Stimulated activated CD8-positive, alpha-beta memory T cell treated with anti-CD3 and anti-CD28 coated beads, Interleukin-4, amount 100 ng/mL, for 48 hours (primary cell): ENCODE measurements at regions not wholly inside any gene's neighbourhood (a gene's known extent, or its start where the extent isn't known, plus 50 kb on each side); places are given as distances from the start of the nearest gene placed in this dataset.

Experiments used
- DNase-seq: peaks from one replicate; pipeline ENCODE4 v3.0.0-alpha.2; 2020

DNA sequence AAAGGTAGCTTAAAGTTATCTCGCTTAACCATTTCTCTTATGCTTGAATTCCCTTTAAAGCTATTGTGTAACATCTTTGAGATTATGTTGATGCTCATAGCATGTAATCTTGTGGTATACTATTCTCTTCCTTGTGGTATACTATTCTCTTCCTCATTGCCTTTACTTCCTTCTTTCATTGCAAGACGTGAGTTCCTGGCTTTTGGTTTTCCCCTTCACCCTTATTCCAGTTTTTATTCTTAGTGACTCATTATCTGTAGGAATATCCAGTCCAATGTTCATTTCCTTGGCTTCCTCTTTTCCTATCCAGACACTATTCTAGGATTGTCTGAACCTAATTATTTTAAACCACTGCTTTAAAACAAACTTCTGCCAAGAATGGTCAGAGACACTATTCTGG lies 564.0 kb downstream of the CCER1 start:
- no peak for DNase-seq

DNA sequence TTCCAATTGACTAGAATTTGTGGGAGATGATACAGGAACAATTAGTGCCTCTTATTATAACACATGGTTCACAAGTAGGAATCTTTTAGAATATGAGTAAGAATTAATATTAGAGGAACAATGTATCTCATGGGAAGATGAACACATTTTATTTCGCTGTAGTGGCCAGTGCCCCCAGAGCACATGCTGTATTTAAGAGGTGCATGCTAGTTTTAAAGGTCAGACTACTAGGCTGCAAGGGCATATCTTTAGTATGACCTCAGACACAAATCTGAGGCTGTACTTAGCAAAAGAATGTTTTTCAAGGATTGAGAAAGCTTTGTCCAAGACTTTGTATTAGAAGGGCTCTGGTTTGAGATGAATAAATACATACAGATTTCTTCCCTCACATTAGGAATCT lies 586.9 kb downstream of the CCER1 start:
- DNase-seq = no peak

DNA sequence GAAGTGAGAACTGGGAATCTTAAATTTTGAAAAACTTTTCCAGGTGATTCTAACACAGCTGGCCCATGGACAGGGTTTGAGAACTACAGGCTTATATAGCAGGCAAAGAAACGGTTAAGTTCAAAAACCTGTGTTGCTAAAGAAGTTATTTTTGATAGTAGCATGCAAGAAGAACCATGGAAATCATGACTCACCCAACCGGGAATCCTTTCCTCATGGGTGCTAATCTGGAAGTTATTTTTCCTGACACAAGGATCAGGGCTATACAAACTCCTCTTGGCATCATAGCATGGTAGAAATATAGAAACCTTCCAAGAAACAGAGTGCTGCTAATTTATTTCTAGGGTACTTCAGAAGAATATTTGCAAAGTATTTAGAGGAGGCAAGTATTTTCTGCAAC lies 588.7 kb downstream of the CCER1 start:
- DNase-seq = no peak

DNA sequence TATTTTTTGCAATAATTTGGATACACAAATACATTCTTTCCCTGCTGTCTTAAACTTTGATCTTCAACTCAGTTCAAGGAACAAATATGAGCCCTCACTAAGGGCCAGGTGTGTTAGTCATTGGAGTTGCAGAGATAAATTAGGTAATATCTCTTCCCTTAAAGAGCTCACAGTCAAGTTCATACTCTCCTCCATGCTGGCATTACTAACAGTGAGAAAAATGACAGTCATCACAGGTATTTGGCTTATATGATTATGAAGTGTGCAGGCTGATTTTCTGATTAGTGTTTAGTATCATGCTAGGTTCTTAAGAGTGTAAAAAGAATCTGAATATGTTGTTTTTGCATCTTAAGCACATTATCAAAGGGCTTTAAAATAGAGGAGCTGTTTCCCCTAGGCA lies 594.7 kb downstream of the CCER1 start:
- no peak for DNase-seq

DNA sequence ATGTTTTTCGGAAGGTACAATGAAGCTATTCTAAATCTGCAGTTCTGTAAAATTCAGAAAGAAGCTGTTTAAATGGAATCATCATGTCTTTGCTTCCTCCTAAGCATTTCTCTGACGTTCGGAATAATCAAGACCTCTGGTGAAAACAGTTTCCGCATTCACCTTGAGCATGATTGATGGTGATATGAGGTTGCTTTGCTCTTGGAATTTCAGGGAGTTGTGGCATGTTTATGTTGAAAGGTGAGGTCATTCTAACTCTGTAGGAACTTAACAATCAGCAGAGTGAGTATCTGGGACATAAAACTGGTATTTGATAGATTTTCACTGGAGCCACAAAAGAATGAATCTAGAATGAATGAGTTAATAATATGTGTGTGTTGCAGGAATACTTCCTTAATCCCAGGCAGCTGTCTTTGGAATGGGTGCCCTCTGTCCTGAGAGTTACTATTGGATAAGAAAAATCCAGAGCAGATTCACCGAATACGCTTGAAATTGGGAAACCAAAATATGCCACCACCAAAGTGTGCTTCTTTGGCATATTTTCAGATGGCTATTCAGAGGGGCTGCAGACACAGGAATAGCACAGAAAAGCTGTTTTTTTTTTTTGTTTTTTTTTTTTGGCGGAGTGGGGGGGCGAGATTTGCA lies 599.1 kb downstream of the CCER1 start:
- no peak for DNase-seq

DNA sequence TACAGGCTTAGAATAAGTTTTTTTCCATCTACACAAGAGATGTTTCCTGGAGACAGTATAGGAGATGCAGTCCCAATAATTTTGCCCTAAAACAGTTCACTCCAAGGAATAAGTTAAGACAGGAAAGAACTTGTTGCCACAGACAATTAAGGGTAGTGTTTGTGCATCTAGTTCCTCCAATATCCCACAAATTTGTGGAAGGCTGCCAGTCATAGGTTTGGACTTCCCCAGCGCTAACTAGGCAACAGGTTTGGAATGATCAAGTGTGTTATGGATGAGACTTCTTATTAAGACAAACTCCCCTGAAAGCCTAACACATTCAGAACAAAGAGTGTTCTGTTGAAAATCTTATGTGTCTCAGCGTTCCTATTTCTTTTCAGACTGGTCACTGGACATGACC lies 611.0 kb downstream of the CCER1 start:
- no peak for DNase-seq

DNA sequence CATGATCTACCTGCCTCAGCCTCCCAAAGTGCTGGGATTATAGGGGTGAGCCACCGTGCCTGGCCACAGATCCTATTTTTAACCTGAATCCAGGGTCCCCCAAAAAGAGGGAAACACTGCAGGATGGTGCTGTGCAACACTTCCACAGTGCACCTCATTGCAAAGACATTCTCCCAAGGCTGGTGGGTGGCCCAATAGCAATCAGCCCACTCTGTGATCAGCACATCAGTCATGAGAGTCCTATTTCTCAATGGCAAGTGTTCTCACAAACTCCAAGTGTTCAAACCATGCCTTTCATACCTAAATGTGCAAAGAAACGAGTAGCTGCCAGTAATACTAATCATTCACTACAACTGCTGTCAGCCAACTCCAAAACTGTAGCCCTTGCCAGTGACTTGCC lies 612.9 kb downstream of the CCER1 start:
- DNase-seq = no peak

DNA sequence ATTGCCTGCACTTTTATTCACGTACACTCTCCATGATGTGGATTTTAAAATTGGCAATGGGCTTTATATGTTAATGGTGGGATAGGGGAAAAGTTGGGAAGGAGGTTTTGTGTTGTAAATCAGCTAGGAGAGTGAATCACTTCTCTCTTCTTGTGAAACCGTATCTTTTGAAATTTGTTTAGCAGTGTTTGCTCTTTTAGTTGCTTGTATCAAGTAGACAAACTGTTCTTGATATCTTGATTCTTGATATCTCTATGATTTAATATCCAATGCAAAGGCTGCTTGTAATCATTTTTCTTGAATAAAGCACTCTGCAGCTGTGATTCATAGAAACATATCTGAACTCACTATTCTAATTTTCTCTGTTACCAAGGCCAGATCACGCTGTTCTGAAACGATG lies 615.1 kb downstream of the CCER1 start:
- no peak for DNase-seq

DNA sequence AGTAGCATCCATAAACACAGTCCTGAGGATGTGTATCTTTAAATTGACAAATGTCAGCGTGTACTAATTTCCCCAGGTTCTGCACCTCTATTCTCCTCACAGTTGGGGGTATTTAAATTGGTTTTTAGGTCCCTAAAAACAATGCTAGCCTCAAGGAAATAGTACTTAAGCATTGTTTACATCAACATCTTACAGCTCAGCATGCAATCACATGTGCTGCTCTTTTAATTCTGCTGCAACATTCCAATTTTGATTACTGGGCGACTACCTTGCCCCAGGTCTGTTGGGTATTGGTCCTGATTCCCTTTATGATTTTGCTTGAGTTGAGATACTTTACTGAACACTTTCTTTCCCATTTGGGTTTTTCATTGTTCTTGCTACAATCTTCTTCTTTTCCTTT lies 616.6 kb downstream of the CCER1 start:
- no peak for DNase-seq

DNA sequence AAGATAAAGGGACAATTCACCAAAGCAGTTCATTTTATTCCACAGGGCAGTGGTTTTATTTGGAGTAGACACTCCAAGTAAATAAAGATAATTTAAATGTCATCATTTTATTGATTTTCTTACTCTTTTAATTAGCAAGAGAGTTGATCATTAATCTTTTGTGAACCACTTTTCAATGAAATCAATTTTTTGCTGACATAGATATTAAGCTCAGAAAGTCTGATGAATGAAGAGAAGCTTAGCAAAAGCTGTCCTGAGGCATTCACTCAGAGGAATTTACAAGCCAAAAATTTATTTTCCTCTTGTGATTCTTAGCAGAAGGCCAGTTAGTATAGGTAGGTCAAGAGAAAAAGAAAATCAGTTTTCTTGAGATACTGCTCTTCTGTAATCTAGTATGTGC lies 618.0 kb downstream of the CCER1 start:
- no peak for DNase-seq

DNA sequence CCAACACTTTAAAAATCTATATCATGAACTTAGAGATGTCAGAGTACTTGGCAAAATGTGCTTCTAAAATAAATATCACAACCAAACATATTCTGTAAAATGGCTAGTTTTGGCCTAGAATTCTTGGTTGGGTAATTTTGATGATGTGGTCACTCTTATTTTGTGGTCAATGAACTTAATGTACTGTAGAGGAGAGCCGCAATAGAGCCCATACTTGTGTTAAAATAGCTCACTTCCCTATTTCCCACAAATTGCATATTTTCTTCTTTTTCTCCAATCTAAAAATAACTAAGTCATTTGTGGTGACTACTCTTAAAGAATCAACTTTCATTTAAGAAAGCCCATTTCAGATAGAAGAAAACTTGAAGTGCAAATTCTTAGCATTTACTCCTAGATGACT lies 619.4 kb downstream of the CCER1 start:
- DNase-seq = no peak

DNA sequence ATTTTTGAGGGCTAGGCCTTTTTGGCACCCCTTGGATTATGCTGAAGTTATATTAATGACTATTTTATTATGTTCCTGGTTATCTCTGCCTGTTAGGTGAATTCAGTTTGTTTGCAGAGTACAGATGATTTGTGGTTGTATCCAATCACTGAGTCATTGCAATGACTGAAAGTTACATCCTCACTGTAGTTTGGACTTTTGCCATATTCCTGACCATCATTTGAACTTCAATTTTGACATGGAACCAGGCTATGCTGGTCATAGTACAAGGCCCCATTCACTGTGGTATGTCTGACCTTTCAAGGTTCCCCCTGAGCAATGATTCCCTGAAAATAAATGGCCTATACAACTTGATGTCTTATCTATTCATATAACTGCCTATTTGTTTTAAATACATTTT lies 621.0 kb downstream of the CCER1 start:
- DNase-seq = no peak

DNA sequence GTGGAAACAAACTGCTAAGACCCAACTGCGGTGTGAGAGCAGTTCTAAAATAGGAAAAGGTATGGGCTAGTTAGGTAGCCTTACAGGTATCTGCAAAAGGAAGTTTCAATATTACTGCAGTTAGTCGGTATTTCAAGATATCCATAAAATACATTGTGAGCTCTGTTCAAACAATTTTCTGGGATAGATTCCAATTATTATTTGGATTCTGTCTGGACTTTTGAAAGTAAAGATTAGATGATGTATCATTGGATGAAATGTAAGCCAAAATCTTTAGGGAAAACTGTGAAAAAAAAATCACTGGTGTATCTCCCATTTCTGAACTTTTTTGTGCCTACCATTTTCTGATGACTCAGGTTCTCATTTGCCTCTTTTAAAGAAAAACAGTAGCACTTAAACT lies 621.6 kb downstream of the CCER1 start:
- no peak for DNase-seq

DNA sequence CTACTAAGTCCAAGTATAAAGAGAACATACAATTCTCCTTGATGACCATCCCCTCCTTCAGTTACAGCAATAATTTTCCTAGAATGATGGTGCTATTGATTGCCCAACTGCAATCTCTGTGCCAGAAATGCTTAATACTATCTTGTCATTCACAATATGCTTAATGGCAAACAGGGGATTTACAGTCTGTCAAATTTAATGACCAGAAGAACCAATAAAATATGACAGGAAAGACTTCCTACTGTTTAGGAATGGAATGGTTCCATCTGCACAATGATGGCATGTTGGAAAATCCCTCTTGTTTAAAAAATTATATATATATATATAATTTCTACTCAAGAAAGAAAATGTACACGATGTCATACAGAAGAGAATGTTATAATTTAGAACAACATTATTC lies 623.2 kb downstream of the CCER1 start:
- no peak for DNase-seq

DNA sequence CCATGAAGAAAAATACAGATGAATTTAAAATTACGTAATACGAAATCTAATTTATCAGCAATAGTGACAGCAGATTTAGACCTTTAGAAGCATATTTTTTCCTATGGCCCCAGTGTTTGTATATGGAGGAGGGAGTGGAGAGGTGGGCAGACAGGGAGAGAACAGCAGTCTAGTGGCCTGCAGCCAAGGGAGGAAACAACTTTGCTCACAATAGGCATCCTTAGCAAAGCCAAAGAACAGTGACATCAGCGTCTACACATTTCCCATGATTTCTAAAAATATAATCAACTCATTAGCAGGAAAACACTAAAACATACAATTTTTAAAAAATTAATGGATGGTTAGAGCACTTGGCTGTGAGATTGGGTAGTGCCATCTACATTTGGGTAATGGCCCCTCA lies 622.6 kb upstream of the ATP2B1 start:
- DNase-seq = no peak

DNA sequence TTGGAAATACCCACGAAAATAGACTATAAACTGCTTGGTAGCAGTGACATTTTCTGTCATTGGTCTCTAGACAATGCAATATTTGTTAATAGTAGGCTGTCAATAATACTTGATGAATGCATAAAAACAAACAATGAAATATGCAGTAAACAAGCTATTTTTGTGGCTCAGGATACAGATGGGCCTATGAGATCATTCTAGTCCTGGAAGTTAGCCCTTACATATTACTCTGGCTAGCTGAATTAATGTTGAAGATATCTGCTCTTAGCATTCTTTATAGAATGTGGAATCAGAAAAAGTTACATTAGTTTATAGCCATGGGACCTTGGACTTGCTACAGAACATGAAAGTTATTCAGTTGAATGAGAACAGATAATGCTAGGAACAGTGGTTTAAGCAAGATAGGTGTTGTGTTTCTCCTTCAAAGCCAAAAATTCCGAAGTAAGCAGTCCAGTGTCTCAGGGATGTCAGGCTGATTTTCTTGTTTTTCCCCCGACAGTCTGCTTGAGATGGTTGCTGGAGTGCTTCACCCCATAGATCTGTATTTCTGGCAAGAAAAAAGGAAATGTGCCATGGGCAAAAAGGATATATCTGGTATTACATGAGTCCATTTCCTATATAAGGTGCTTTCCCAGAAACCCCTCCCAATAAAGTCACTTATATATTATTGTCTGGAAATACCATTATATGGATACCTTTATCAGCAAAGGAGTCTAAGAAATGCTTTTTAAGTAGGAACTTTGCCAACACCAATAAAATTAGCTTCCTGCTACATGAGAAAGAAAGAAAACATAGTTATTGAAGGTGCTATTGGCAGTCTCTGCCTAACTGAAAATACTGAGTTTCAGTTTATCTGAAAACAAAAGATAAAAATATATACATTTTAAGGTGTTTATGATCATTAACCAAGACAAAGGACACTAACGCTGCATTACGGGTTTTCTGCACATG lies 619.4 kb upstream of the ATP2B1 start:
- DNase-seq = no peak

DNA sequence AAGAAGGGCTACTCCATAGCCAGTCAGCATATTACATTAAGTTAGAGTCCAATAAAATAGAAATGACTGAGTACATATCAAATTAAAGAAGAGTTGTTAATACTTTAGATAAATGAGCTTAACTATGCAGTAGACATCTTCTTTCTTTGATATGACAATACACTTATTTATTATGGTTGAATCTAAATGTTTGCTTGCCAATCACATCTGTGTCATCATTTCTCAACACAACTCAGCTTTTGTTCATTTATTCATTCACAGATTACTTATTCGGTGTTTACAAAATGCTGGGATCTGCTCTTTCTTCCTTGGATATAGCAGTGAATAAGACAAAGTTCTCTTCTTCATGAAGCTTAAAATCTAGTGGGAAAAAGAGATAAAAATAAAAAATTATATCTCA lies 614.6 kb upstream of the ATP2B1 start:
- no peak for DNase-seq

DNA sequence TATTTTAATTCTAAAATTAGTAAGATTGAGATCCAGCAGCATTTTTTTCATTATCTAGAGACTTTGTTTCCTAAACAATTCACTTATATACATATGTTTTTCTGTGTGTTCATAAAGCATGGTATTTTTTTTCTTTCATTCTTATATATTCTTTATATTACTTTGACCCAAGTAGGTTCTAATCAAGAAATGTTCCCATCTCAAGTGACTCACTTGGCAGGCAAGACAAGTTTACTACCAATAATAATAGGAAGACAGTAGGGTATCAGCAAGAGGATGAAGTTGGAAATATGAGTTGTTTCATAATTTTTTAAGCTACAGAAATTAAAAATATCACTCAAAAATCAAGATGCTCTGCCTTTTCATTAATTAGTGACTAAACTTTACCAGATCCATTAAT lies 613.4 kb upstream of the ATP2B1 start:
- no peak for DNase-seq

DNA sequence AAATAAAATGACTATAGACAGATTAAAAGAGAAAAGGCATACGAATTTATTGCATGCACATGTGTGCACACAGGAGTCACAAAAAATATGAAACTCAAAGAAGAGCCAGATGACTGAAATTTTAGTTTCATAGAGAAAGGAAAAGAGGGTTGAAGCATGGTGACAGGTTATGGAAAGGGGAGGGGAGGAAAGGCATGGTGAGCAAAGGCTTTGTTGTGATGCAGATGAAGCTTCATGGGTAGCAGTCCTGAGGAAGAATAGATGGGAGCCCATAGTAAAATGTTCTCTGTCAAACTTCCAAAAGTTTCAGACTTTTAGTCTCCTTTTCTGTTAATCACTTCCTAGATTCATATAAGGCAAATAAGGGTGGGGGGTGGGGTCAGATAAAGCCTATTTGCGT lies 612.7 kb upstream of the ATP2B1 start:
- DNase-seq = no peak

DNA sequence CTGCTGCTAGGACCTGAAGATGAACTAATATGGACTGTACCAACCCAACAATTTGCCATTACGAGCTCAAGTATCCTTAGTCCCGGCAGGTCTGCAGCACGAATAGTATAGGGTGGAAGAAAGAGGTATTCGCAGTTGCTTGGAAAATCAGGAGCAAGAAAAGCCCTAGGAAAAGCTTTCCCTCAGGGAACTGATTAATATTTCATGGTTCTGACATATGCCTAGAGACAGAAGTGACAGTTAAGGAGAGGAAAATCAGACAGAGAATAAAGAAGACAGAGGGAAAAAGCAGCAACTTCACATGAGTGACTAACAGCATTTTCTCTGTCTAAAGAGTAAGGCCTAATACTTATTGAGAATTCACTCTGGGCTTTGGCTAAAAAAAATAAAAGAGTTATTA lies 602.9 kb upstream of the ATP2B1 start:
- no peak for DNase-seq

DNA sequence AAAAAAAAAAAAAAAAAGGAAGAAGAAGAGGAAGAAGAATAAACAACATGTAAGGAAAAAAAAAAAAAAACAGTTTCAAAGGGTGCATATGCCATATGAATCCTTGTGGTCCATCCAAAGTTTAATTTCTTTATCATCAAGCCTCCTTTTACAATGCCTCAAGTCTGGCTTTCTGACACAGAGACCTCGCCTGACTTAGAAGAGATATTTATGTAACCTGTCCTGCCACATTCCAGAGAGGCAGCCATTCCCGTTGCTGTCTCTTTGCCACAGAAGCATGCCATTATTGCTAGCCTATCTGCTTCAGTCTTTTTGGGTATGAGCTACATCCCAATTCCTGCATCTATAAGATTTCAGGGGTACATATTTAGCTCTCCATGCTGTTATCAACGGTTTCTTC lies 596.7 kb upstream of the ATP2B1 start:
- no peak for DNase-seq

DNA sequence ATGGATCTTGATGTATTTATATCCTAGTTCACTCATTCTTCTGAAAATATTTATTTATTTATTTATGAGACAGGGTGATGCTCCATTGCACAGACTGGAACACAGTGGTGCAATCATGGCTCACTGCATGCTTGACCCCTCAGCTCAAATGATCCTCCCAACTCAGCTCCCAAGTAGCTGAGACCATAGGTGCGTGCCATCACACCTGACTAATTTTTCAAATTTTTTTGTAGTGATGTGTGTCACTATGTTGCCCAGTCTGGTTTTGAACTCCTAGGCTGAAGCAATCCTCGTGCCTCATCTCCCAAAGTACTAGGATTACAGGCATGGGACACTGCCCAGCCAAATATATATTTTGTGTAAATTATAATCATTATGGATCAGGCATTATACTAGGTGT lies 595.6 kb upstream of the ATP2B1 start:
- no peak for DNase-seq

DNA sequence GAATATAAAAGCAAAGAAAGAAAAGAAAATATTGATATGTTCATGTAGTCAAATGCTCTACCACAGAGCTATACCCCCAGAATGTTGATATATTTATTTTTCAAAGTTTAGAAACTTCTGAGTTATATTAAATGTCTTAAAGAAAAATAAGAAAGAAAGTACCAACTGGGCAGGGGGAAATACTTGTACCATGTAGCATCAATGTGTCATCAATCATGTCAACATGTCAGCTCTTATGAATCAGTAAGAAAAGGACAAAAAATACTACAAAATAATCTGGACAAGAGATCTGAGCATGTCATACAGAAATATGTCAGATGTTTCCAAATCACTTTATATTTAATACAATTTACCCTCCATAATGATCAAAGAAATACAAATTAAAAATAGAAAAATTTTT lies 595.1 kb upstream of the ATP2B1 start:
- DNase-seq = no peak

DNA sequence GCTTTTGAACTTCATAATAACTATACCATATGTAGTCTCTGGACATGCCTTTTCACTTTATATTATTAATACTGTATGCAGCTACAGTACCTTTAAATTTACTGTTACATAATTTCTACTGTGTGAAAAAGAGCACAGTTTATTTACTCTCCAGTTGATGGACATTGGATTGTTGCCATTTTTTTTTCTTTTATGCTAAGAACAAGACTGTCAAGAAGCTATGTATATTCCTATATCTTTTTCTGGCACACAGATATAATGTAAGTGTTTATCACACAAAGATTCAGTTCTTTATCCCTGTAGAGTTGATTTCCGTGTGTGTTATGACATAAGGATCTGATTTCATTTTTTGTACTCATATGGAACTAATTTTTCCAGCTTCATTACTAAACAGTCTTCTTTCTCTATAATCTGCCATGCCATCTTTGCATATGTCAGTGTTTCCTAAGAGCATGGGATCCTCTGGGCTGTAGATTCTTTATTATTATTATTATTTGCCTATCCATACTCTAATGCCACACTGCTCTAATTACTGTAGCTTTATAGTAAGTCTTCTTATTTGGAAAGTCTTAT lies 593.0 kb upstream of the ATP2B1 start:
- DNase-seq = no peak
